GM12891 (cell line): ENCODE measurements at regions not wholly inside any gene's neighbourhood (a gene's known extent, or its start where the extent isn't known, plus 50 kb on each side); places are given as distances from the start of the nearest gene placed in this dataset.
"Not testable (repeated sequence)": the region's sequence is repeated elsewhere in the genome, so short reads cannot be mapped to it uniquely, and the experiment has no call there.

Source experiments
- DNase-seq: peaks from one replicate; pipeline ENCODE4 v3.0.0; 2011; ENCODE audit warnings: low spot score; ENCODE audit not compliant: insufficient read length
- FAIRE-seq: peaks from 2 replicates; lab custom pipeline; 2011; peaks lifted over from hg19 to GRCh38; lab: Jason Lieb, UNC
- PAX5 ChIP-seq: IDR thresholded peaks from 2 replicates; pipeline ENCODE4 v1.6.1; 2011; ENCODE audit warnings: low read length, moderate library complexity, mild to moderate bottlenecking; ENCODE audit not compliant: insufficient read depth, severe bottlenecking
- POLR2A ChIP-seq: IDR thresholded peaks from 2 replicates; pipeline ENCODE4 v1.6.1; 2011; ENCODE audit warnings: low read depth, low read length, control low read depth
- POLR2AphosphoS5 ChIP-seq: IDR thresholded peaks from 2 replicates; pipeline ENCODE4 v1.6.1; 2011; ENCODE audit warnings: low read depth, low read length, control low read depth
- POU2F2 ChIP-seq: IDR thresholded peaks from 2 replicates; pipeline ENCODE4 v1.6.1; 2011; ENCODE audit warnings: low read depth, mild to moderate bottlenecking, control low read depth, low read length, moderate library complexity
- SPI1 ChIP-seq: IDR thresholded peaks from 2 replicates; pipeline ENCODE4 v1.6.1; 2011; ENCODE audit warnings: low read depth, low read length, control low read depth
- TAF1 ChIP-seq: IDR thresholded peaks from 2 replicates; pipeline ENCODE4 v1.6.1; 2011; ENCODE audit warnings: low read depth, low read length, control low read depth

GRCh38 chr5:96483878-96484277 is 50.8 kb upstream of the PCSK1 start:
- FAIRE-seq: no peak
- TF ChIP-seq PAX5: no peak
- no peak for TF ChIP-seq POLR2AphosphoS5
- TF ChIP-seq POLR2A: no peak
- TF ChIP-seq SPI1: no peak
- TF ChIP-seq TAF1: no peak
- no peak for TF ChIP-seq POU2F2
- no peak for DNase-seq

DNA sequence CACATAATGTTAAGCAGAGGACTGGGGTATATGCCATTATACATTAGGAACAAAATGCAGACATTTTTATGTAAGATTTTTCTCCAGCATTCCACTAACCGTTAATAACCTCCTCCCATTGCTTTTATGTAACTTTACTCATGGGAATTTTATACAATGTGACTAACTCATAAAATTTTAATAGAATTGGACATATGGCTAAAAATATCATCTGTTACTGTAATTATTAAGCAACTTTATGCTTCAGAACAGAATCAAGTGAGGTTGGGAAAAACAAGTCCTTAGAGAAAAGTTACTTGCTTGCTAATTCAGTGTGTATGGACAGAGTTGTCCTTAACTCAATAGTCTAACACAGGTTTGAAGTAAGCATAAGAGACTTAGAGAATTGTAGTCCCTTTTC is 54.8 kb upstream of the PCSK1 start:
- FAIRE-seq (no peak), DNase-seq (no peak)
- no peak for TF ChIP-seq POLR2A
- no peak for TF ChIP-seq POU2F2
- no peak for TF ChIP-seq POLR2AphosphoS5
- TF ChIP-seq SPI1: no peak
- TF ChIP-seq TAF1: no peak
- no peak for TF ChIP-seq PAX5

- DNase-seq: no peak
- no peak for TF ChIP-seq SPI1
- no peak for TF ChIP-seq POLR2AphosphoS5
- TF ChIP-seq TAF1: no peak
- TF ChIP-seq POU2F2: no peak
- TF ChIP-seq PAX5: no peak
- FAIRE-seq: no peak
These were observed 56.5 kb upstream of the PCSK1 start for GRCh38 chr5:96489532-96489931.

GRCh38 chr5:96492459-96493047 is 59.5 kb upstream of the PCSK1 start:
- FAIRE-seq: no peak
- DNase-seq: no peak
- TF ChIP-seq POU2F2 (no peak), TAF1 (no peak), POLR2AphosphoS5 (no peak), SPI1 (no peak)

GRCh38 chr5:96493219-96493790 is 60.3 kb upstream of the PCSK1 start:
- no peak for TF ChIP-seq PAX5
- no peak for TF ChIP-seq SPI1
- no peak for TF ChIP-seq POLR2AphosphoS5
- TF ChIP-seq TAF1: no peak
- TF ChIP-seq POU2F2: no peak
- TF ChIP-seq POLR2A: no peak
- FAIRE-seq (no peak), DNase-seq (no peak)

GRCh38 chr5:96495412-96495811 is 62.4 kb upstream of the PCSK1 start:
- DNase-seq, FAIRE-seq: not testable (repeated sequence)

- not testable (repeated sequence) for DNase-seq, FAIRE-seq
These were observed 64.0 kb upstream of the PCSK1 start for GRCh38 chr5:96497027-96497426.

- FAIRE-seq (peak; percentile 20), DNase-seq (no peak)
- TF ChIP-seq POLR2AphosphoS5 (no peak), SPI1 (no peak), POLR2A (no peak), TAF1 (no peak), POU2F2 (no peak), PAX5 (no peak)
These were observed 66.8 kb upstream of the PCSK1 start for GRCh38 chr5:96499753-96500345.

DNA sequence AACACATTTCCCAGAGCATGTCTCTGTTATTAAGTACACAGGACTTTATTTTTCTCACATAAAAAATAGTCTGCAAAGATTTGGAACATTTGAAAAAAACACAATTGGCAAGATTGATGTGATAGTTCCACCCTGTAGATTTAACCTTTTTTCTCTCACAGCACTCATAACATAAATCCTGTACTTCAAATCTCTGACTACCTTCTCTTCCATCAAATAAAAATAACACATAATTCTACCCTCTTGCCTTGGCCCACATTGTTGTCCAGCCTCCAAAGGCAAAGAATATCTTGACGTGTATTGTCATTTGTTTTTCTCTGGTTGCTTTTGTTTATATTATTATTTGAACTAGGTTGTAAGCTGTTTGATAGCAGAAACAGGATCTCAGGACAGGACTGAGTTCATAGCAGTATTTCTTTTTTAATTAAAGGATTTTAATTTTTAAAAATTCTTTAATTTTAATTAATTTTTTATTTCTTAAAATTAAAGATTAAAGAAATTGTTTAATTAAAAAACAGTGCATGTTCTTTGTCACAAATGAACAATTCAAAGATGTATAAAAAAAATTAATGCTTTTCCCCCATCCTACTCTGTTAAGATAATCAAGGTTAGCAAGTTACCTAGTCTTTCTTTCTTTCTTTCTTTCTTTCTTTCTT is 69.1 kb upstream of the PCSK1 start:
- FAIRE-seq (no peak), DNase-seq (no peak)
- TF ChIP-seq SPI1: no peak
- TF ChIP-seq TAF1: no peak
- no peak for TF ChIP-seq PAX5
- no peak for TF ChIP-seq POLR2AphosphoS5
- no peak for TF ChIP-seq POLR2A
- no peak for TF ChIP-seq POU2F2

DNA sequence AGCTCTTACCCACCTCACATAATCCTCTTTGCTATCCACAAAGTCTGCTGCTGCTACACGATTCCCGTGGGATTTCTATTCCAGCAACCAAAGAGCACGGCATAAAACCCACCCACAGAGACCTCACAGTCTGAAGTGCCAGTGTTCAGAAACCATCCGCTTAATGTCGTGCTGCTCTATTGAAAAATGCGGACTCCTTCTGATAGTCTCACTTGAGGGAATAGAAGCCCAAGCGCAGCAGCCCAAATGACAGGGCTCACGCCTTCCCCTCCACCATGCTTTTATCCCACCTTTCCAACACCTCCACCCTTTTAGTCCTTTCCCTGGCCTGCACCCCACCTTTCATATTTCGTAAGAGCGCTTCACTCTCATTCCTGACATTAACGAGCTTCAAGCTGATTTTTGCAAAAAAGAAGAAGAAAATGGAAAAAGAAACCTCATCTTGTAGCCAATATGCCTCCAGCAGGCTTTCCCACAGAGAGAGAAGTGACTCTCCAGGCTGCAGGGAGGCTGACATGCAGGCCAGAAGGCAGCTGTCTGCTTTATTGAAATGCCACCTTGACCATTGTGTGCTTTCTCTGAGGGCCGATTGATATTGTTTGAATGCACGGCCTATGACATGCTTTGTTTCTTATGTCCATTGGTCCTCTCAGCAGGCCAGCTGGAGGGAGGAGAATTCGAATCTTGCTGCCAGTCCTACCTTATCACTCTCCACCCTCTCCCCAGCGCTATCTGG is 70.6 kb upstream of the PCSK1 start:
- FAIRE-seq: no peak
- no peak for TF ChIP-seq POLR2A
- TF ChIP-seq POU2F2: no peak
- no peak for TF ChIP-seq SPI1
- no peak for TF ChIP-seq TAF1
- no peak for TF ChIP-seq PAX5
- no peak for TF ChIP-seq POLR2AphosphoS5
- no peak for DNase-seq
